ENCODE measurements at regions not wholly inside any gene's neighbourhood (a gene's known extent, or its start where the extent isn't known, plus 50 kb on each side); places are given as distances from the start of the nearest gene placed in this dataset.

DNA sequence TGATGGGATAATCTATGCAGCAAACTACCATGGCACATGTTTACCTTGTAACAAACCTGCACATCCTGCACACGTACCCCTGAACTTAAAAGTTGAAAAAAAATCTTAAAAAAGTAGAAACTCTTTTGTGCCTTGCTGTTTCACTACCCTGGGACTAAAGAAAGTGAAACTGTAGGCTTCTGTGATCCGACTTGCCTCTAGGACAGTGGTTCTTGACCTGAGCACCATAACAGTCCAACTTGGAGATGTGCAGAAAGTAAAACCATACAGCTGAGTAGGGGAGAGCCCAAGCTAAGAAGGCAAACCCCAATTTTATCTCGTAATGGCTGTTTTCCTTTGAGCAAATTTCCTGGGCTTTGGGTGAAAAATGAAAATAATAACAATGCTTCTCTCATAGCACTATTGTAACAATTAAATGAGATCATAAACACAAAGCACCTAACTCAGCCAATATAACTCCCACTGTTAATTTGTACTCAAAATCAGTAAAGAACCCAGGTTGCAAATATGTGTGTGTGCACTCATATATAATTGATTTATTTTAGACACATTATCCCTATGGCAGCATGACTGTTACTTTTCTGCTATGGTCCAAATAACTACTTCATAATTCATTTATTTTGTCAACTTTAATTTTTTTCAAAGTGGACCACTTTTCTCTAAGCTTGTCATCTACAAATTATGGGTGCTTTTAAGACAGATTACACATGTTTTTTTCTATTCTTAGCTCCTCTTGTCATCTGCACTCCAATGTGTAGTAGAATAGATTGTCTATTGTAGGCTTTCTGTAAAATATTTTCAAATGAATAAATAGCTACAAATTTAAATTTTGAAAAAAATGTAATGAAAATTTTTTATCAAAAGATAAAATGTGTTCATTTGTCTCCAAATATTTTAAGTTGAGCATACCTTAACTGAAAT lies 334.9 kb downstream of the BTG1 start:
- no peak for DNase-seq (ENCODE audit: low read depth, low spot score)
- Histone ChIP-seq H3K9me3 (ENCODE audit: insufficient read depth, low read length) (no peaks in the 10 kb centered on the region; the same call in 1 of the 2 replicates), H3K4me3 (ENCODE audit: insufficient read length, low read depth) (no peak overlapping the region), H3K4me1 (ENCODE audit: insufficient read depth, insufficient read length) (no peaks in the 10 kb centered on the region), H3K27me3 (ENCODE audit: insufficient read depth, insufficient read length) (no peaks in the 10 kb centered on the region), H3K9ac (ENCODE audit: insufficient read length, low read depth) (no peak overlapping the region), H3K36me3 (ENCODE audit: insufficient read depth, insufficient read length, low read length) (no peaks in the 10 kb centered on the region)
- TF ChIP-seq YY1 (IDR thresholded peaks at IDR 0.05; ENCODE audit: insufficient read depth, insufficient read length) = no peak
- no peak for TF ChIP-seq ZNF274 (IDR thresholded peaks at IDR 0.05; ENCODE audit: low read depth, low read length)
- TF ChIP-seq SUZ12 (IDR thresholded peaks at IDR 0.05; ENCODE audit: extremely low read depth, insufficient read depth, insufficient read length) = no peak

DNA sequence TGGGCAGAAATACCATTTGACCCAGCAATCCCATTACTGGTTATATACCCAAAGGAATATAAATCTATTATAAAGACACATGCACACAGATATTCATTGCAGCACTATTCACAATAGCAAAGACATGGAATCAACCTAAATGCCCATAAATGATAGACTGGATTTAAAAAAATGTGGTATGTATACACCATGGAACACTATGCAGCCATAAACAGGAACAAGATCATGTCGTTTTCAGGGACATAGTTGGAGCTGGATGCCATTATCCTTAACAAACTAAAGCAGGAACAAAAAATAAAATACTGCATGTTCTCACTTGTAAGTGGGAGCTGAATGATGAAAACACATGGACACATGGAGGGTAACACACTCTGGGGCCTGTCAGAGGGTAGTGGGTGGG lies 335.6 kb downstream of the BTG1 start:
- Histone ChIP-seq H3K36me3 (ENCODE audit: insufficient read depth, insufficient read length, low read length) (no peaks in the 10 kb centered on the region), H3K9ac (ENCODE audit: insufficient read length, low read depth) (no peak overlapping the region), H3K4me1 (ENCODE audit: insufficient read depth, insufficient read length) (no peaks in the 10 kb centered on the region), H3K4me3 (ENCODE audit: insufficient read length, low read depth) (no peak overlapping the region), H3K27me3 (ENCODE audit: insufficient read depth, insufficient read length) (no peaks in the 10 kb centered on the region), H3K9me3 (ENCODE audit: insufficient read depth, low read length) (no peaks in the 10 kb centered on the region; the same call in 1 of the 2 replicates)
- no peak for TF ChIP-seq SUZ12 (IDR thresholded peaks at IDR 0.05; ENCODE audit: extremely low read depth, insufficient read depth, insufficient read length)
- TF ChIP-seq ZNF274 (IDR thresholded peaks at IDR 0.05; ENCODE audit: low read depth, low read length) = no peak
- no peak for TF ChIP-seq YY1 (IDR thresholded peaks at IDR 0.05; ENCODE audit: insufficient read depth, insufficient read length)
- DNase-seq (ENCODE audit: low read depth, low spot score) = no peak

DNA sequence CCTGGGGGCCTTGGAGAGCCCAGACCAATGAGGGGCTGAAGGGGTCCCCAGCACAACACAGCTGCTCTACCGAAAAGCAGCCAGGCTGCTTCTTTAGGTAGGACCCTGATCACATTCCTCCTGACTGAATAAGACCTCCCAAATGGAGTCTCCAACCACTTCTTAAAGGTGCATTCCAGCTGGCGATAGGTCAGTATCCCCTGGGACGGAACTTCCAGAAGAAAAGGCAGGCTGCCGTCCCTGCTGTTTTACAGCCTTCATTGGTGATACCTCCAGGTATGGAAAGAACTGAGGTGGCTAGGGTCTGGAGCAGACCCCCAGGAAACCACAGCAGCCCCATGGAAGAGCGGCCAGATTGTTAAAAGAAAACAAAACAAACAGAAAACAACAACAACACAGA lies 340.6 kb downstream of the BTG1 start:
- Histone ChIP-seq H3K9me3 (ENCODE audit: insufficient read depth, low read length) (peaks cover 5% of the 10 kb centered on the region; the same call in 1 of the 2 replicates), H3K27me3 (ENCODE audit: insufficient read depth, insufficient read length) (no peaks in the 10 kb centered on the region), H3K36me3 (ENCODE audit: insufficient read depth, insufficient read length, low read length) (no peaks in the 10 kb centered on the region), H3K4me3 (ENCODE audit: insufficient read length, low read depth) (no peak overlapping the region), H3K9ac (ENCODE audit: insufficient read length, low read depth) (no peak overlapping the region), H3K4me1 (ENCODE audit: insufficient read depth, insufficient read length) (no peaks in the 10 kb centered on the region)
- DNase-seq (ENCODE audit: low read depth, low spot score) = no peak
- no peak for TF ChIP-seq ZNF274 (IDR thresholded peaks at IDR 0.05; ENCODE audit: low read depth, low read length)
- TF ChIP-seq SUZ12 (IDR thresholded peaks at IDR 0.05; ENCODE audit: extremely low read depth, insufficient read depth, insufficient read length) = no peak
- no peak for TF ChIP-seq YY1 (IDR thresholded peaks at IDR 0.05; ENCODE audit: insufficient read depth, insufficient read length)

DNA sequence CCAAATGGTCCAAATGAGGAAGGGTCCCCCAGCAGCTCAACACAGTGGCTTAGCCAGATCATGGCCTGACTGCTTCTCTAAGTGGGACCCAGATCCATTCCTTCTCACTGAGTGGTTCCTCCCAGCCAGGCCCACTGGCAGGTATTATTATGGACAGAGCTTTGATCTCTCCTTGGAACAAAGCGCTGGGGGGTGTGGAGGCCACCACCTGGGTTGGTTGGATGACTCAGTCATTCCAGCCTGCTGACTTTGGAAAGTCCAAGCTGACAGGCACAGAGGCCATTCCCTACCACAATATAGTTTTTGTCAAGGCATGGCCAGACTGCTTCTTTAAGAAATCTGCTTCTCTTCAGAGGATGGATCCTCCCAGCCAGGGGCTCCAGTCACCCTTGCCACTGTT lies 341.1 kb downstream of the BTG1 start:
- H3K9me3 ChIP-seq (ENCODE audit: insufficient read depth, low read length) = peaks cover 5% of the 10 kb centered on the region; the same call in 1 of the 2 replicates
- DNase-seq (ENCODE audit: low read depth, low spot score) = no peak
- H3K27me3 ChIP-seq (ENCODE audit: insufficient read depth, insufficient read length) = no peaks in the 10 kb centered on the region
- H3K4me3 ChIP-seq (ENCODE audit: insufficient read length, low read depth) = no peak overlapping the region
- H3K4me1 ChIP-seq (ENCODE audit: insufficient read depth, insufficient read length) = no peaks in the 10 kb centered on the region
- TF ChIP-seq YY1 (IDR thresholded peaks at IDR 0.05; ENCODE audit: insufficient read depth, insufficient read length) (no peak), SUZ12 (IDR thresholded peaks at IDR 0.05; ENCODE audit: extremely low read depth, insufficient read depth, insufficient read length) (no peak), ZNF274 (IDR thresholded peaks at IDR 0.05; ENCODE audit: low read depth, low read length) (no peak)
- H3K9ac ChIP-seq (ENCODE audit: insufficient read length, low read depth) = no peak overlapping the region
- no peaks in the 10 kb centered on the region for H3K36me3 ChIP-seq (ENCODE audit: insufficient read depth, insufficient read length, low read length)

DNA sequence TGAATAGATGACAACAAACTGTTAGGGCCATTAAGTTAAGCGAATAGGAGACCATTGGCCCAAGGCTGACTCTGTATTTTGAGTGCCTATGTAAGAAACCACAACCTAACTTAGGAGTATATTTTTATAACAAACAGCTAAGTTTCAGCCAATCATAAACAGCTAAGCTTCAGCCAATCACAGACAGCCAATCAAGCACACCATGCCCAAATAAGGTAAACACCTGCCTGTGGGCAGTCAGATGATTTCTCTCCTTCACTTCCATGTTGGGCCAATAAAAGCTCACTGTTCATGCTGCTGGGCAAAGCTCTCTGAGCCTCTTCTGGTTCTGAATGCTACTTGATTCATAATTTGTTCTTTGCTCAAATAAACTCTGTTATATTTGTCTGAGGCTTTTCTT lies 344.6 kb downstream of the BTG1 start:
- Histone ChIP-seq H3K4me1 (ENCODE audit: insufficient read depth, insufficient read length) (no peaks in the 10 kb centered on the region), H3K27me3 (ENCODE audit: insufficient read depth, insufficient read length) (no peaks in the 10 kb centered on the region), H3K4me3 (ENCODE audit: insufficient read length, low read depth) (no peak overlapping the region), H3K9me3 (ENCODE audit: insufficient read depth, low read length) (peaks cover 5% of the 10 kb centered on the region; the same call in 1 of the 2 replicates), H3K9ac (ENCODE audit: insufficient read length, low read depth) (no peak overlapping the region), H3K36me3 (ENCODE audit: insufficient read depth, insufficient read length, low read length) (no peaks in the 10 kb centered on the region)
- TF ChIP-seq SUZ12 (IDR thresholded peaks at IDR 0.05; ENCODE audit: extremely low read depth, insufficient read depth, insufficient read length) (no peak), ZNF274 (IDR thresholded peaks at IDR 0.05; ENCODE audit: low read depth, low read length) (no peak), YY1 (IDR thresholded peaks at IDR 0.05; ENCODE audit: insufficient read depth, insufficient read length) (no peak)
- no peak for DNase-seq (ENCODE audit: low read depth, low spot score)

DNA sequence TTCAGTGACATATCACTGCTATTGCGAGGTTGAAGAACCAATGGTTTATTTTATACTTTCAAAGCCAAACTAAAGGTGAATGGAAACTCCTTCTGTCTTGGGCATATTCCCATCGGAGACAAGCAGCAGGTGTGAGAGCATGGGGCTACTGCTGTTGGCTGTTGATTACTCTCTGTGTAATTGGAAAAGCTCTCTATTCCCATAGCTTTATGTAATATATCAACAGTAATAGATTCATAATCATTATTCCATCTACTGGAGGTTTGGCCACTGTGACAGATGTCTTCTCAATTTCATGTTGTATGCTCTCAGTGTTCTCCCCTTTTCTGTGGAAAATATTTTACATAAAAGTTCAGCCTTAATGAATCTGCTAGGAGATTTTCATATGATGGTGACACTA lies 352.0 kb downstream of the BTG1 start:
- H3K4me3 ChIP-seq (ENCODE audit: insufficient read length, low read depth) = no peak overlapping the region
- H3K36me3 ChIP-seq (ENCODE audit: insufficient read depth, insufficient read length, low read length) = no peaks in the 10 kb centered on the region
- TF ChIP-seq YY1 (IDR thresholded peaks at IDR 0.05; ENCODE audit: insufficient read depth, insufficient read length) (no peak), SUZ12 (IDR thresholded peaks at IDR 0.05; ENCODE audit: extremely low read depth, insufficient read depth, insufficient read length) (no peak), ZNF274 (IDR thresholded peaks at IDR 0.05; ENCODE audit: low read depth, low read length) (no peak)
- no peak for DNase-seq (ENCODE audit: low read depth, low spot score)
- no peak overlapping the region for H3K9ac ChIP-seq (ENCODE audit: insufficient read length, low read depth)
- no peaks in the 10 kb centered on the region for H3K4me1 ChIP-seq (ENCODE audit: insufficient read depth, insufficient read length)
- no peaks in the 10 kb centered on the region for H3K9me3 ChIP-seq (ENCODE audit: insufficient read depth, low read length)
- no peaks in the 10 kb centered on the region for H3K27me3 ChIP-seq (ENCODE audit: insufficient read depth, insufficient read length)

DNA sequence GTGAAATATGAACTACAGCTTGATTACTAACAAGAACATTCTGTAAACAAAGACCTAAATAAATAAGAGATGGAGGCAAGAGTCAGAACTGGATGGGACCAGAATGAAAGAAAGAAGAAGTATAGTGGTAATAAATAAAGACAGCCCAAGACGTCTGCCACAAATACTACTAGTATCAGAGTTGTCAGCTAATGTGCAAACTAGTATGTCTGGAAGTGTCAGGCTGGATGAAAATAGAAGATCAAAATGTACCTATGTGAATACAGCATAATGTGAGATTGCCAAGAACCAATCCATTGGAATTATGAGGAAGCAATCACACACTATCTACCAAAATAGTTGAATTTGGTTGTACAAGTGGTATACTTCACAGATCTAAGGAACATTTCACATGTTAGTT lies 353.0 kb downstream of the BTG1 start:
- Histone ChIP-seq H3K9ac (ENCODE audit: insufficient read length, low read depth) (no peak overlapping the region), H3K4me1 (ENCODE audit: insufficient read depth, insufficient read length) (no peaks in the 10 kb centered on the region), H3K9me3 (ENCODE audit: insufficient read depth, low read length) (no peaks in the 10 kb centered on the region), H3K4me3 (ENCODE audit: insufficient read length, low read depth) (no peak overlapping the region), H3K27me3 (ENCODE audit: insufficient read depth, insufficient read length) (no peaks in the 10 kb centered on the region), H3K36me3 (ENCODE audit: insufficient read depth, insufficient read length, low read length) (no peaks in the 10 kb centered on the region)
- DNase-seq (ENCODE audit: low read depth, low spot score) = no peak
- TF ChIP-seq SUZ12 (IDR thresholded peaks at IDR 0.05; ENCODE audit: extremely low read depth, insufficient read depth, insufficient read length) (no peak), ZNF274 (IDR thresholded peaks at IDR 0.05; ENCODE audit: low read depth, low read length) (no peak), YY1 (IDR thresholded peaks at IDR 0.05; ENCODE audit: insufficient read depth, insufficient read length) (no peak)
